Immature natural killer cell (primary cell): ENCODE measurements at regions not wholly inside any gene's neighbourhood (a gene's known extent, or its start where the extent isn't known, plus 50 kb on each side); places are given as distances from the start of the nearest gene placed in this dataset.
"Not testable (repeated sequence)": the region's sequence is repeated elsewhere in the genome, so short reads cannot be mapped to it uniquely, and the experiment has no call there.

Experiments used
- DNase-seq, 3 donors: peaks; one replicate each; pipeline ENCODE4 v3.0.0; 2022; ENCODE audit warnings: mixed read lengths in 1 of 3
- H3K27ac Mint-ChIP-seq, 6 donors: one replicate each; pipeline ENCODE4 v1.8.0; 2020; ENCODE audit warnings: mixed read lengths in 6 of 6, mild to moderate bottlenecking in 5 of 6, inconsistent platforms in 4 of 6, moderate library complexity in 3 of 6
- H3K27me3 Mint-ChIP-seq, 3 donors: one replicate each; pipeline ENCODE4 v1.8.0; 2020 to 2021; ENCODE audit warnings: low read depth in 3 of 3, mild to moderate bottlenecking in 3 of 3, mixed read lengths in 3 of 3, moderate library complexity in 3 of 3, inconsistent platforms in 1 of 3
- H3K36me3 Mint-ChIP-seq, 3 donors: one replicate each; pipeline ENCODE4 v1.8.0; 2020; ENCODE audit warnings: mixed read lengths in 3 of 3, inconsistent platforms in 2 of 3, mild to moderate bottlenecking in 2 of 3
- H3K4me1 Mint-ChIP-seq, 2 donors: one replicate each; pipeline ENCODE4 v1.8.0; 2020; ENCODE audit warnings: inconsistent platforms in 2 of 2, mild to moderate bottlenecking in 2 of 2, mixed read lengths in 2 of 2, moderate library complexity in 1 of 2
- H3K4me3 Mint-ChIP-seq, 5 donors: one replicate each; pipeline ENCODE4 v1.8.0; 2020; ENCODE audit warnings: mild to moderate bottlenecking in 5 of 5, mixed read lengths in 5 of 5, inconsistent platforms in 3 of 5, moderate library complexity in 3 of 5
- H3K9me3 Mint-ChIP-seq, 6 donors: one replicate each; pipeline ENCODE4 v1.8.0; 2020; ENCODE audit warnings: mild to moderate bottlenecking in 6 of 6, mixed read lengths in 6 of 6, inconsistent platforms in 4 of 6, moderate library complexity in 3 of 6

- Mint-ChIP-seq H3K4me1 (peaks cover 12 to 14% of the 10 kb centered on the region in 2 donors), H3K36me3 (no peaks in the 10 kb centered on the region)
Observed at GRCh38 chrX:968148-968965, 244.1 kb downstream of the CRLF2 start.

DNA sequence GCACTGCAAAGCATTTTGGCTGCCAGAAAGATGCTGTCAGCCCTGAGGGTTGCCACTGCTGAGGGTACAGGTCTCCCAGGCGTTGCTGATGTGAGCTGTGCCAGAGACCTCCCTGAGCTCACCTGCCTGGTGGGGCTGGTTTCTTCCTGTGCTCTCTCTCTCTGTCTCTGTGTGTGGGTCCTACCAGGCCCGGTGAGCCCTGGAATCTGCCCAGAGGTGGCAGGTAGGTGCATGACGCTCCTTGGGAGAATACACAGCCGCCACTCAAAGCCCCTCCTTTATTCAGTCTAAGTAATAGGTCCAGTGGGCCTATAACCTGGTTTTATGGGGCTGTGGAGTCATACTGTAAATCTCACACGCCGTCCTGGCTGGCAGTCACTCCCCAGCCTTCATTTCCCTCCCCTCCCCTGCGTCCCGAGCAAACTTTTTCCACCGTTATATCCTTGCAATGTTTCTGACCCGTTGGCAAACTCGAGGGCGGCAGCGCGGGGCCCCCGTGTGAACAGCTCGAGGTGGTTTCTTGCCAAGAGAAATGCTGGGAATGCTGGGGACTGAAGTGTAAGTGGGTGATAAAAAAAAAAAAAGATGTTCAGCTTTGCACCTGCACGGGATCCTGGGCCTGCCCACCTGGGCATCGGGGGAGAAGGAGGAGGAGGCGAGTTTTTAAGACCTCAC lies 245.9 kb downstream of the CRLF2 start:
- peak overlapping the region in 2 of 5 donors; percentile 29 to 52 for H3K4me3 Mint-ChIP-seq
- H3K27ac Mint-ChIP-seq: no peak overlapping the region
- H3K27me3 Mint-ChIP-seq: peaks cover 2 to 8% (median 4%) of the 10 kb centered on the region in 3 donors
- no peak for DNase-seq
- no peaks in the 10 kb centered on the region for H3K9me3 Mint-ChIP-seq
- no peaks in the 10 kb centered on the region for H3K36me3 Mint-ChIP-seq
- H3K4me1 Mint-ChIP-seq: peaks cover 12 to 14% of the 10 kb centered on the region in 2 donors

More at GRCh38 chrX:968148-968965, 244.1 kb downstream of the CRLF2 start:
- Mint-ChIP-seq H3K4me3 (no peak overlapping the region), H3K9me3 (no peaks in the 10 kb centered on the region), H3K27ac (no peak overlapping the region), H3K27me3 (peaks cover 2 to 8% (median 3%) of the 10 kb centered on the region in 3 donors)
- no peak for DNase-seq

GRCh38 chrX:964831-965416 lies 247.5 kb downstream of the CRLF2 start:
- no peaks in the 10 kb centered on the region for H3K36me3 Mint-ChIP-seq
- peaks cover 2 to 10% (median 6%) of the 10 kb centered on the region in 3 donors for H3K27me3 Mint-ChIP-seq
- peaks cover 12 to 14% of the 10 kb centered on the region in 2 donors for H3K4me1 Mint-ChIP-seq
- H3K9me3 Mint-ChIP-seq: no peaks in the 10 kb centered on the region
- H3K27ac Mint-ChIP-seq: peak overlapping the region; percentile 62 to 91 (median 73)
- peak overlapping the region; percentile 81 to 90 (median 82) for H3K4me3 Mint-ChIP-seq
- peak in 2 of 3 donors; percentile 2 to 19 for DNase-seq

- H3K4me1 Mint-ChIP-seq: peaks cover 12 to 14% of the 10 kb centered on the region in 2 donors
- H3K9me3 Mint-ChIP-seq: no peaks in the 10 kb centered on the region
- no peak overlapping the region for H3K27ac Mint-ChIP-seq
- H3K4me3 Mint-ChIP-seq: no peak overlapping the region
- DNase-seq: no peak
- H3K27me3 Mint-ChIP-seq: peaks cover 0 to 3% (median 3%) of the 10 kb centered on the region in 3 donors
- no peaks in the 10 kb centered on the region for H3K36me3 Mint-ChIP-seq
Observed at GRCh38 chrX:960821-961220, 251.6 kb downstream of the CRLF2 start.

DNA sequence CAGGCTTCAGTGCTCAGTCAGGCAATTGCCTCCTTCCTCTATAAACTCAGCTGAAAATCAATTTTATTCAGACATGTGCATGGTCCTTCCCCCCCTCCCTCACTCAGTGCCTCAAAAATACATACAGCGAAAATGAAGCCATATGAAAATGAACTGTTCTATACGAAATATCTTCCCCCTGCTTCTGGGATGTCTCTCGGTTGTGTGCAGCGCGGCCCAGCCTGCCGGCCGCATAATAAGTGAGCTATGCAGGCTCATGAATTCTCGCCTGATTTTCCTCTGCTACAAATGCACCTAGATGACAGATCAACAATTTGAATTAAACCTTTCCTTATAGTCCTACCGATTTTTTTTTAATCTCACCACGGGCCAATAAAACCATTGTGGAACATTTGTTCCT lies 252.9 kb downstream of the CRLF2 start:
- peaks cover 0 to 3% (median 3%) of the 10 kb centered on the region in 3 donors for H3K27me3 Mint-ChIP-seq
- no peak overlapping the region for H3K4me3 Mint-ChIP-seq
- no peak overlapping the region for H3K27ac Mint-ChIP-seq
- no peak for DNase-seq
- H3K36me3 Mint-ChIP-seq: no peaks in the 10 kb centered on the region
- no peaks in the 10 kb centered on the region for H3K9me3 Mint-ChIP-seq
- H3K4me1 Mint-ChIP-seq: peaks cover 4% of the 10 kb centered on the region in 2 donors

GRCh38 chrX:955168-955781 lies 257.2 kb downstream of the CRLF2 start:
- not testable (repeated sequence) for H3K4me3 Mint-ChIP-seq, H3K9me3 Mint-ChIP-seq, DNase-seq, H3K36me3 Mint-ChIP-seq, H3K27ac Mint-ChIP-seq, H3K4me1 Mint-ChIP-seq, H3K27me3 Mint-ChIP-seq

DNA sequence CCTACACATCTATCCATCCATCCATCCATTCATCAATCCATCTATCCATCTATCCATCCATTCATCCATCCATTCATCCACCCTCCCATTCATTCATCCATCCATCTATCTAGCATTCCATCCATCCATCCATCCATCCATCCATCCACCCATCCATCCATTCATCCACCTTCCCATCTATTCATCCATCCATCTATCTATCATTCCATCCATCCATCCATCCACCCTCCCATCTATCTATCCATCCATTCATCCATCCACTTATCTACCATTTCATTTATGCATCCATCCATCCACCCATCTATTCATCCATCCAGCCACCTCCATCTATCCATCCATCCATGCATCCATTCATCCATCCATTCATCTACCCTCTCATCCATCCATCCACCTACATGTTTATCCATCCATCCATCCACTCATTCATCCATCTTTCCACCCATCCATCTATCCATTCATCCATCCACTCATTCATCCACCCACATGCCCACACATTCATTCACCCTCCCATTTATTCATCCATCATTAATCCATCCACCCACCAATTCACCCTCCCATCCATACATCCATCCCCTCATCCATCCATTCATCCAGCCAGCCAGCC lies 258.5 kb downstream of the CRLF2 start:
- H3K4me1 Mint-ChIP-seq: no peaks in the 10 kb centered on the region
- H3K27ac Mint-ChIP-seq: no peak overlapping the region
- peaks cover 0 to 2% (median 0%) of the 10 kb centered on the region in 6 donors for H3K9me3 Mint-ChIP-seq
- no peak for DNase-seq
- H3K27me3 Mint-ChIP-seq: peaks cover 0 to 3% (median 0%) of the 10 kb centered on the region in 3 donors
- H3K36me3 Mint-ChIP-seq: no peaks in the 10 kb centered on the region
- no peak overlapping the region for H3K4me3 Mint-ChIP-seq

- no peaks in the 10 kb centered on the region for H3K36me3 Mint-ChIP-seq
- H3K27me3 Mint-ChIP-seq: peaks cover 0 to 3% (median 0%) of the 10 kb centered on the region in 3 donors
- no peak for DNase-seq
- H3K4me3 Mint-ChIP-seq: no peak overlapping the region
- H3K4me1 Mint-ChIP-seq: no peaks in the 10 kb centered on the region
- peaks cover 0 to 2% (median 0%) of the 10 kb centered on the region in 6 donors for H3K9me3 Mint-ChIP-seq
- H3K27ac Mint-ChIP-seq: no peak overlapping the region
Observed at GRCh38 chrX:952816-953215, 259.6 kb downstream of the CRLF2 start.

DNA sequence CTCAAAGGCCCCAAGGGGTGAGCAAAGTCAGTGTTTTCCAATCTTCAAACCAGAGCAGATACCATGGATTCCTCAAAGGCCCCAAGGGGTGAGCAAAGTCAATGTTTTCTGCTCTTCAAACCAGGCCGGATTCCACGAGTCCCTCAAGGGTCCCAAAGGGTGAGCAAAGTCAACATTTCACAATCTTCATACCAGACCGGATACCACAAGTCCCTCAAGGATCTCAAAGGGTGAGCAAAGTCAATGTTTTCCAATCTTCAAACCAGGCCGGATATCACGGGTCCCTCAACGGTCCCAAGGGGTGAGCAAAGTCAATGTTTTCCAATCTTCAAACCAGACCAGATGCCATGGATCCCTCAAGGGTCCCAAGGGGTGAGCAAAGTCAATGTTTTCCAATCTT lies 265.2 kb downstream of the CRLF2 start:
- H3K4me3 Mint-ChIP-seq, H3K27ac Mint-ChIP-seq: not testable (repeated sequence)

DNA sequence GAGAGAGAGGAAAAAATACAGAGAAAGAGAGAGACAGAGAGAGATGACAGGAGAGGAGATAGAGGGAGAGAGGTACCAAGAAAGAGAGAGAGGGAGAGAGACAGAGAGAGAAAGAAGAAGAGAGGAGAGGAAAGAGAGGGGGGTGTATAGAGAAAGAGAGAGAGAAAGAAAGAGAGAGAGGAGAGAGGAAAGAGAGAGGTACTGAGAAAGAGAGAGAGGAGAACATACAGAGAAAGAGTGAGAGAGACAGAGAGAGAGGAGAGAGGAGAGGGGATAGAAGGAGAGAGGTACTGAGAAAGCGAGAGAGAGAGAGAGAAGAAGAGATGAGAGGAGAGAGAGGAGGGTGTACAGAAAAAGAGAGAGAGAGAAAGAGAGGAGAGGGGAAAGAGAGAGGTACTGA lies 269.4 kb downstream of the CRLF2 start:
- Mint-ChIP-seq H3K9me3 (peaks cover 0 to 3% (median 0%) of the 10 kb centered on the region in 6 donors), H3K27ac (no peak overlapping the region), H3K27me3 (peaks cover 2 to 7% (median 5%) of the 10 kb centered on the region in 3 donors), H3K4me3 (no peak overlapping the region), H3K36me3 (no peaks in the 10 kb centered on the region), H3K4me1 (no peaks in the 10 kb centered on the region)
- no peak for DNase-seq

More for the DNA sequence above, 265.2 kb downstream of the CRLF2 start:
- DNase-seq, H3K36me3 Mint-ChIP-seq, H3K9me3 Mint-ChIP-seq, H3K4me1 Mint-ChIP-seq, H3K27me3 Mint-ChIP-seq: not testable (repeated sequence)

GRCh38 chrX:940691-941090 lies 271.8 kb downstream of the CRLF2 start:
- Mint-ChIP-seq H3K4me1 (no peaks in the 10 kb centered on the region), H3K36me3 (no peaks in the 10 kb centered on the region), H3K9me3 (peaks cover 0 to 3% (median 0%) of the 10 kb centered on the region in 6 donors), H3K27me3 (peaks cover 2 to 11% (median 5%) of the 10 kb centered on the region in 3 donors), H3K27ac (no peak overlapping the region), H3K4me3 (no peak overlapping the region)
- DNase-seq: no peak

- no peak overlapping the region for H3K27ac Mint-ChIP-seq
- no peaks in the 10 kb centered on the region for H3K36me3 Mint-ChIP-seq
Observed at GRCh38 chrX:936979-937769, 275.3 kb downstream of the CRLF2 start.

DNA sequence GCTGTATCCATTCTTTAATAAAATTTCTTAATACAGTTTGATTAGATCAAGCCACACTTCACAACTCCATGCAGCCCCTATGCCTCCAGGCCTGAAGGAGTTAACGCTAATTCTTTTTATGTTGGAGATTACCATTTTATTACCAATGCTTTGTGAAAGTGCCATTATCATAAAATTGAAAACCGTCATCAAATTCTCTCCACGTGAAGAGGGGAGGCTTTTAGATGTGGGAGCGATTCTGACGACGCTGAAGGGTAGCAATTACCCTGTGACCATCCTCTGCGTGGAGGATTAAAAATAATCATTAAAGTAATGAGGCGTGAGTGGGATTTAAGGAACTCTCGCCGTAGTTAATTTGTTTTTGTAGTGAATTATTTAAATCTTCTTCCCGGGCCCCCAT lies 278.8 kb downstream of the CRLF2 start:
- no peak overlapping the region for H3K27ac Mint-ChIP-seq

More at GRCh38 chrX:936979-937769, 275.3 kb downstream of the CRLF2 start:
- H3K9me3 Mint-ChIP-seq: peaks cover 0 to 2% (median 0%) of the 10 kb centered on the region in 6 donors
- no peaks in the 10 kb centered on the region for H3K4me1 Mint-ChIP-seq
- H3K27me3 Mint-ChIP-seq: peaks cover 2 to 11% (median 8%) of the 10 kb centered on the region in 3 donors
- H3K4me3 Mint-ChIP-seq: no peak overlapping the region
- DNase-seq: no peak

More for the DNA sequence above, 278.8 kb downstream of the CRLF2 start:
- H3K27me3 Mint-ChIP-seq: peaks cover 0 to 4% (median 3%) of the 10 kb centered on the region in 3 donors
- H3K36me3 Mint-ChIP-seq: no peaks in the 10 kb centered on the region
- no peaks in the 10 kb centered on the region for H3K4me1 Mint-ChIP-seq
- no peak for DNase-seq
- no peak overlapping the region for H3K4me3 Mint-ChIP-seq
- H3K9me3 Mint-ChIP-seq: peaks cover 0 to 3% (median 0%) of the 10 kb centered on the region in 6 donors
